OCI-LY1 (cell line): ENCODE measurements at regions not wholly inside any gene's neighbourhood (a gene's known extent, or its start where the extent isn't known, plus 50 kb on each side); places are given as distances from the start of the nearest gene placed in this dataset.
"Not testable (repeated sequence)": the region's sequence is repeated elsewhere in the genome, so short reads cannot be mapped to it uniquely, and the experiment has no call there.

Experiments used
- H2AFZ ChIP-seq: fragments of 200-600 bp; sonication (generic), shearing (Covaris generic); 2 replicates; pipeline ENCODE4 v1.6.0; 2014; ENCODE audit warnings: antibody characterized with exemption, mild to moderate bottlenecking, low read length
- H3F3A ChIP-seq: fragments of 200-600 bp; sonication (generic), shearing (Covaris generic); 2 replicates; pipeline ENCODE4 v1.6.0; 2014; ENCODE audit warnings: mild to moderate bottlenecking, antibody characterized with exemption, low read length, moderate library complexity; ENCODE audit not compliant: insufficient read depth
- H3K27ac ChIP-seq: fragments of 200-600 bp; sonication (generic); 2 replicates; pipeline ENCODE4 v1.5.1; 2014; ENCODE audit warnings: low read length, mixed run types, mild to moderate bottlenecking, low read depth; ENCODE audit not compliant: poor library complexity, severe bottlenecking
- H3K27me3 ChIP-seq: fragments of 200-600 bp; sonication (generic); 2 replicates; pipeline ENCODE4 v1.6.0; 2014; ENCODE audit warnings: antibody characterized with exemption, mild to moderate bottlenecking, low read length, moderate library complexity; ENCODE audit not compliant: insufficient read depth
- H3K36me3 ChIP-seq: fragments of 200-600 bp; sonication (generic); 2 replicates; pipeline ENCODE4 v1.6.1; 2014; ENCODE audit warnings: mild to moderate bottlenecking, antibody characterized with exemption, low read length, moderate library complexity, mixed read lengths; ENCODE audit not compliant: insufficient read depth
- H3K4me1 ChIP-seq: fragments of 200-600 bp; sonication (generic); 2 replicates; pipeline ENCODE4 v1.5.1; 2014; ENCODE audit warnings: mild to moderate bottlenecking, low read length, moderate library complexity; ENCODE audit not compliant: insufficient read depth, severe bottlenecking
- H3K4me2 ChIP-seq: fragments of 200-600 bp; sonication (generic), shearing (Covaris generic); 2 replicates; pipeline ENCODE4 v1.6.1; 2014; ENCODE audit warnings: low read length
- H3K4me3 ChIP-seq: fragments of 200-600 bp; sonication (generic); 2 replicates; pipeline ENCODE4 v1.5.1; 2014; ENCODE audit warnings: low read length, low read depth, mild to moderate bottlenecking, mixed read lengths; ENCODE audit not compliant: poor library complexity, severe bottlenecking
- H3K79me2 ChIP-seq: fragments of 200-600 bp; shearing (Covaris generic); 2 replicates; pipeline ENCODE4 v1.6.1; 2016; ENCODE audit warnings: mixed run types, low read length, mixed read lengths; ENCODE audit not compliant: insufficient read depth
- H3K9ac ChIP-seq: fragments of 200-600 bp; sonication (generic), shearing (Covaris generic); 2 replicates; pipeline ENCODE4 v1.6.1; 2014; ENCODE audit warnings: mild to moderate bottlenecking, low read length, mixed read lengths
- H3K9me2 ChIP-seq: fragments of 200-600 bp; sonication (generic), shearing (Covaris generic); 2 replicates; pipeline ENCODE4 v1.6.1; 2014; ENCODE audit warnings: low read depth, mild to moderate bottlenecking, low read length, mixed read lengths
- H3K9me3 ChIP-seq: fragments of 200-600 bp; shearing (Covaris generic); 2 replicates; pipeline ENCODE4 v1.6.1; 2014; ENCODE audit warnings: low read length, mixed read lengths
- H4K20me1 ChIP-seq: fragments of 200-600 bp; sonication (generic), shearing (Covaris generic); 2 replicates; pipeline ENCODE4 v1.6.0; 2016; ENCODE audit warnings: mild to moderate bottlenecking, low read length; ENCODE audit not compliant: insufficient read depth
- CTCF ChIP-seq: fragments of 200-600 bp; sonication (generic), shearing (Covaris generic); IDR thresholded peaks from 2 replicates; pipeline ENCODE4 v1.5.1; 2017; ENCODE audit warnings: mild to moderate bottlenecking, antibody characterized with exemption, low read length, moderate library complexity, mixed read lengths
- EZH2 ChIP-seq: fragments of 200-600 bp; sonication (generic), shearing (Covaris generic); IDR thresholded peaks from 2 replicates; pipeline ENCODE4 v1.8.0; 2017; ENCODE audit warnings: borderline replicate concordance, mixed run types, mild to moderate bottlenecking, antibody characterized with exemption, low read length, moderate library complexity, mixed read lengths

DNA sequence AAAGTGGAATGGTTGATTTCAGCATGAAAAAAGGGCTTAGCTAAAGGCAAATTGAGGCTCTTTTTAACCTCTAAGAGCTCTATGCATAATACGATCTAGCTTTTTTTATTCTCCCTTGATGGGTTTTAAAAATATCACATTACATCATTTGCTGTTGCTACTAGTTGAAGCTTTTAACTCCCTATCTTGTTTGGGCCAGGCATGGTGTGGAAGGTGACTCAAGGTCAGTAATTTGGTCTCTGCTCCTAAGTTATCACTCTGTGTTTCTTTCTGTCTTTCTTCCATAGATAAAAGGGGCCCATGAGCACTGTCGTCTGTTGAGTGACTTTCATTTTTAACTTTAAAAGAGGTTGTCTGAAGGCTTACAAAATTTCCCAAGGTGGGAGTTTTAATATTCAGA is 58.1 kb upstream of the GOT2 start:
- H3K79me2 ChIP-seq, result no peaks in the 10 kb centered on the region
- no peak overlapping the region for H3K9ac ChIP-seq
- no peaks in the 10 kb centered on the region for H3K36me3 ChIP-seq
- H3K27ac ChIP-seq, result no peak overlapping the region
- no peak overlapping the region for H2AFZ ChIP-seq
- no peaks in the 10 kb centered on the region for H3K9me3 ChIP-seq
- no peaks in the 10 kb centered on the region for H3K4me1 ChIP-seq
- H3K4me2 ChIP-seq, result no peak overlapping the region
- 0 out of 2 replicates have a peak, but pooled peaks cover 3% of the 10 kb centered on the region for H3K27me3 ChIP-seq
- no peaks in the 10 kb centered on the region for H4K20me1 ChIP-seq
- no peaks in the 10 kb centered on the region for H3F3A ChIP-seq
- H3K9me2 ChIP-seq, result no peaks in the 10 kb centered on the region
- H3K4me3 ChIP-seq, result no peak overlapping the region
- TF ChIP-seq CTCF, result no peak
- TF ChIP-seq EZH2, result no peak

DNA sequence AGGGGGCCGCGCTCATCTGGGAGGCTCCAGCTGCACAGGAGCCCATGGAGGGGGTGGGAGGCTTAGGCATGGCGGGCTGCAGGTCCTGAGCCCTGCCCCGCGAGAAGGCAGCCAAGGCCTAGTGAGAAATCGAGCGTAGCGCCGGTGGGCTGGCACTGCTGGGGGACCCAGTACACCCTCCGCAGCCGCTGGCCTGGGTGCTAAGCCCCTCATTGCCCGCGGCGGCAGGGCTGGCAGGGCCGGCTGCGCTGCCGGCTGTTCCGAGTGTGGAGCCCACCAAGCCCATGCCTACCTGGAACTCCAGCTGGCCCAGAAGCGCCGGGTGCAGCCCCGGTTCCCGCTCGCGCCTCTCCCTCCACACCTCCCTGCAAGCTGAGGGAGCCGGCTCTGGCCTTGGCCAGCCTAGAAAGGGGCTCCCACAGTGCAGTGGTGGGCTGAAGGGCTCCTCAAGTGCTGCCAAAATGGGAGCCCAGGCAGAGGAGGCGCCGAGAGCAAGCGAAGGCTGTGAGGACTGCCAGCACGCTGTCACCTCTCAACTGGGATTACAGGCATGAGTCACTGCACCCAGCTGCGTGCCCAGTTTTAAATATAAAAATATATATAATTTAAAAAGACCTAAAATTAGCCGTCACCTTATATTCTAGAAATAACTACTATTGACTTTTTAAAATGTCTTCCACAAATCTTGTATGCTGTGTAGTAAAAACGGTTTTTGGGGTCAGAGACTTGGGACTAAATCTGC is 56.9 kb upstream of the GOT2 start:
- H3K9me2 ChIP-seq, H3K79me2 ChIP-seq, H3K9ac ChIP-seq, H3K4me3 ChIP-seq, H3K9me3 ChIP-seq, H3K27ac ChIP-seq, H4K20me1 ChIP-seq, H3K27me3 ChIP-seq, H3K36me3 ChIP-seq, H3F3A ChIP-seq, H3K4me2 ChIP-seq, H3K4me1 ChIP-seq, H2AFZ ChIP-seq: not testable (repeated sequence)

GRCh38 chr16:58789351-58789750 is 55.2 kb upstream of the GOT2 start:
- Histone ChIP-seq H3K9ac (no peak overlapping the region), H3K4me2 (no peak overlapping the region), H3K27me3 (0 out of 2 replicates have a peak, but pooled peaks cover 3% of the 10 kb centered on the region)

More at GRCh38 chr16:58789351-58789750, 55.2 kb upstream of the GOT2 start:
- no peak overlapping the region for H2AFZ ChIP-seq
- no peaks in the 10 kb centered on the region for H3K9me3 ChIP-seq
- H3K79me2 ChIP-seq, result no peaks in the 10 kb centered on the region
- H3F3A ChIP-seq, result no peaks in the 10 kb centered on the region
- H4K20me1 ChIP-seq, result no peaks in the 10 kb centered on the region
- H3K9me2 ChIP-seq, result no peaks in the 10 kb centered on the region
- TF ChIP-seq EZH2, result no peak
- TF ChIP-seq CTCF, result no peak
- H3K27ac ChIP-seq, result no peak overlapping the region
- H3K36me3 ChIP-seq, result no peaks in the 10 kb centered on the region
- H3K4me3 ChIP-seq, result no peak overlapping the region
- no peaks in the 10 kb centered on the region for H3K4me1 ChIP-seq
